MCF 10A (cell line): ENCODE measurements at regions not wholly inside any gene's neighbourhood (a gene's known extent, or its start where the extent isn't known, plus 50 kb on each side); places are given as distances from the start of the nearest gene placed in this dataset.

Experiments
- BruUV-seq: library from RNA; stranded (reverse); fragments of 400-500 nt; replicated peaks from 2 replicates; lab custom pipeline; 2021; lab: Mats Ljungman, UMichigan
- CTCF ChIA-PET: fragments of 300-600 bp; sonication (Branson Sonifier 250); formaldehyde crosslinking; extraction: SDS; loops from one replicate; lab custom pipeline; 2021; ENCODE audit warnings: antibody characterized with exemption, inconsistent platforms; lab: Yijun Ruan, JAX
- POLR2A ChIA-PET: fragments of 300-600, 350-650 bp; sonication (Branson Sonifier 250); formaldehyde crosslinking; extraction: SDS; loops from one replicate; lab custom pipeline; 2020; ENCODE audit warnings: antibody characterized with exemption, inconsistent platforms; lab: Yijun Ruan, JAX
- DNase-seq: peaks from one replicate; pipeline ENCODE4 v3.0.0-alpha.2; 2018; ENCODE audit not compliant: unreplicated experiment
- H3K27ac Mint-ChIP-seq: one replicate; pipeline ENCODE4 v1.8.0; 2022; ENCODE audit warnings: mild to moderate bottlenecking, low read depth, mixed read lengths; ENCODE audit not compliant: unreplicated experiment
- H3K27me3 Mint-ChIP-seq: one replicate; pipeline ENCODE4 v1.8.0; 2022; ENCODE audit warnings: mixed read lengths; ENCODE audit not compliant: insufficient read depth, unreplicated experiment
- H3K36me3 Mint-ChIP-seq: one replicate; pipeline ENCODE4 v1.8.0; 2022; ENCODE audit warnings: mild to moderate bottlenecking, moderate library complexity, mixed read lengths; ENCODE audit not compliant: insufficient read depth, unreplicated experiment
- H3K4me1 Mint-ChIP-seq: one replicate; pipeline ENCODE4 v1.8.0; 2022; ENCODE audit warnings: mixed read lengths; ENCODE audit not compliant: insufficient read depth, unreplicated experiment
- H3K4me3 Mint-ChIP-seq: one replicate; pipeline ENCODE4 v1.8.0; 2022; ENCODE audit warnings: mild to moderate bottlenecking, moderate library complexity, mixed read lengths; ENCODE audit not compliant: unreplicated experiment
- H3K9me3 Mint-ChIP-seq: one replicate; pipeline ENCODE4 v1.8.0; 2022; ENCODE audit warnings: mixed read lengths; ENCODE audit not compliant: unreplicated experiment
- intact Hi-C: fragments of 100-400 bp; cut with micrococcal nuclease; formaldehyde crosslinking; loops from 2 replicates; pipeline ENCODE4 v1.14.1; 2022
- TF ChIP-seq, protein P1 (sequence below): fragments of 200-600 bp; IDR thresholded peaks from one replicate; pipeline ENCODE4 v1.8.0; 2022; ENCODE audit warnings: antibody characterized with exemption, mild to moderate bottlenecking; ENCODE audit not compliant: unreplicated experiment

DNA sequence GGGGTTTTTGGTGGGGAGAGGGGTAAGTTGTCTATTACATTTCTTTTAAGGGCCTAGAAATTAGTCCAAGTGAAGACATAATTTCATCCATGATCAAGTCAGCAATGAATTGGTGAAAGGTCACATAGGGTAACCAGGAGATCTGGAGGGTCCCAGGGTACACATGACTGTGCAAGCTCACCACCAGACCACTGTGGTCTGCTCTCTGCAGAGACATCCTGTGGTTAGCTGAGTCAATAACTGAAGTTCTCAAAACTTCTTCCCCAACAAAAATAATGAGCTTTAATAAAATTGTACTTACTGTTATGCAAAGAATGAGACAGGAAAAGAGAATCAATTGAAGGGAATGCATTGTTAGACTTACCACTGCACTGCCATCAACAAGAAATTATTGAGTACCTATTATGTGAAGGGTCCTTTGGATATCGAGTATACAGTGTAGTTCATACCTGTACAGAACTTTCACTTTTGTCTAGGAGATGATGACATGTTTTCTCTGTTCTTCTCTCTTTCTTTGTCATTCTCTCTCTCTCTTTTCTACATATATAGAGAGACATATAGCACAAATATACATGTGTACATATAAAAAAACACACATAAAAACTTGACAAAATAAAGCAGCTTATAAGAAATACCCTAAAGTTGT lies 209.8 kb downstream of the GJA1 start:
- intact Hi-C loops: no loop called here
- Mint-ChIP-seq H3K27ac (no peak overlapping the region), H3K27me3 (no peaks in the 10 kb centered on the region), H3K4me1 (peaks cover 6% of the 10 kb centered on the region), H3K9me3 (no peaks in the 10 kb centered on the region), H3K4me3 (no peak overlapping the region), H3K36me3 (no peaks in the 10 kb centered on the region)
- TF ChIP-seq, protein P1, sequence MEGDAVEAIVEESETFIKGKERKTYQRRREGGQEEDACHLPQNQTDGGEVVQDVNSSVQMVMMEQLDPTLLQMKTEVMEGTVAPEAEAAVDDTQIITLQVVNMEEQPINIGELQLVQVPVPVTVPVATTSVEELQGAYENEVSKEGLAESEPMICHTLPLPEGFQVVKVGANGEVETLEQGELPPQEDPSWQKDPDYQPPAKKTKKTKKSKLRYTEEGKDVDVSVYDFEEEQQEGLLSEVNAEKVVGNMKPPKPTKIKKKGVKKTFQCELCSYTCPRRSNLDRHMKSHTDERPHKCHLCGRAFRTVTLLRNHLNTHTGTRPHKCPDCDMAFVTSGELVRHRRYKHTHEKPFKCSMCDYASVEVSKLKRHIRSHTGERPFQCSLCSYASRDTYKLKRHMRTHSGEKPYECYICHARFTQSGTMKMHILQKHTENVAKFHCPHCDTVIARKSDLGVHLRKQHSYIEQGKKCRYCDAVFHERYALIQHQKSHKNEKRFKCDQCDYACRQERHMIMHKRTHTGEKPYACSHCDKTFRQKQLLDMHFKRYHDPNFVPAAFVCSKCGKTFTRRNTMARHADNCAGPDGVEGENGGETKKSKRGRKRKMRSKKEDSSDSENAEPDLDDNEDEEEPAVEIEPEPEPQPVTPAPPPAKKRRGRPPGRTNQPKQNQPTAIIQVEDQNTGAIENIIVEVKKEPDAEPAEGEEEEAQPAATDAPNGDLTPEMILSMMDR: no peak
- no peak for DNase-seq
- CTCF ChIA-PET: no interaction called here
- POLR2A ChIA-PET: no interaction called here
- no TSS peak for BruUV-seq

GRCh38 chr6:121647905-121648304 lies 212.5 kb downstream of the GJA1 start:
- intact Hi-C loops: no loop called here
- Mint-ChIP-seq H3K9me3 (no peaks in the 10 kb centered on the region), H3K4me1 (peaks cover 6% of the 10 kb centered on the region), H3K36me3 (no peaks in the 10 kb centered on the region), H3K27me3 (no peaks in the 10 kb centered on the region), H3K27ac (no peak overlapping the region), H3K4me3 (no peak overlapping the region)
- TF ChIP-seq, protein P1: no peak
- no TSS peak for BruUV-seq
- POLR2A ChIA-PET: no interaction called here
- CTCF ChIA-PET: no interaction called here
- DNase-seq: peak; percentile 11

GRCh38 chr6:121649951-121650350 lies 214.5 kb downstream of the GJA1 start:
- no peak overlapping the region for H3K27ac Mint-ChIP-seq
- intact Hi-C loops: no loop called here
- DNase-seq: no peak
- ChIA-PET CTCF (interaction anchor here (0.7 kb wide), 1 partner anchor 141 kb away, joined by 3 read pairs; no protein-coding TSS in a partner anchor), POLR2A (interaction anchor here (0.6 to 1.2 kb wide), 2 partner anchors 46 to 197 kb away, joined by 3 to 4 read pairs; no protein-coding TSS in a partner anchor)
- BruUV-seq: no TSS peak
- no peak overlapping the region for H3K4me3 Mint-ChIP-seq
- no peaks in the 10 kb centered on the region for H3K9me3 Mint-ChIP-seq
- TF ChIP-seq, protein P1: no peak
- H3K36me3 Mint-ChIP-seq: no peaks in the 10 kb centered on the region
- H3K27me3 Mint-ChIP-seq: no peaks in the 10 kb centered on the region
- H3K4me1 Mint-ChIP-seq: peaks cover 6% of the 10 kb centered on the region

GRCh38 chr6:121651420-121651819 lies 216.0 kb downstream of the GJA1 start:
- no peak for DNase-seq
- no TSS peak for BruUV-seq
- CTCF ChIA-PET: no interaction called here
- intact Hi-C loops: no loop called here
- no peak overlapping the region for H3K27ac Mint-ChIP-seq
- no peaks in the 10 kb centered on the region for H3K36me3 Mint-ChIP-seq
- TF ChIP-seq, protein P1: no peak
- POLR2A ChIA-PET: no interaction called here
- no peak overlapping the region for H3K4me3 Mint-ChIP-seq
- H3K27me3 Mint-ChIP-seq: no peaks in the 10 kb centered on the region
- H3K4me1 Mint-ChIP-seq: peaks cover 6% of the 10 kb centered on the region
- no peaks in the 10 kb centered on the region for H3K9me3 Mint-ChIP-seq
